GM12891 (cell line): ENCODE measurements at regions not wholly inside any gene's neighbourhood (a gene's known extent, or its start where the extent isn't known, plus 50 kb on each side); places are given as distances from the start of the nearest gene placed in this dataset.

Experiments used
- DNase-seq: peaks from one replicate; pipeline ENCODE4 v3.0.0; 2011; ENCODE audit warnings: low spot score; ENCODE audit not compliant: insufficient read length
- FAIRE-seq: peaks from 2 replicates; lab custom pipeline; 2011; peaks lifted over from hg19 to GRCh38; lab: Jason Lieb, UNC
- PAX5 ChIP-seq: IDR thresholded peaks from 2 replicates; pipeline ENCODE4 v1.6.1; 2011; ENCODE audit warnings: low read length, moderate library complexity, mild to moderate bottlenecking; ENCODE audit not compliant: insufficient read depth, severe bottlenecking
- POLR2A ChIP-seq: IDR thresholded peaks from 2 replicates; pipeline ENCODE4 v1.6.1; 2011; ENCODE audit warnings: low read depth, low read length, control low read depth
- POLR2AphosphoS5 ChIP-seq: IDR thresholded peaks from 2 replicates; pipeline ENCODE4 v1.6.1; 2011; ENCODE audit warnings: low read depth, low read length, control low read depth
- POU2F2 ChIP-seq: IDR thresholded peaks from 2 replicates; pipeline ENCODE4 v1.6.1; 2011; ENCODE audit warnings: low read depth, mild to moderate bottlenecking, control low read depth, low read length, moderate library complexity
- SPI1 ChIP-seq: IDR thresholded peaks from 2 replicates; pipeline ENCODE4 v1.6.1; 2011; ENCODE audit warnings: low read depth, low read length, control low read depth
- TAF1 ChIP-seq: IDR thresholded peaks from 2 replicates; pipeline ENCODE4 v1.6.1; 2011; ENCODE audit warnings: low read depth, low read length, control low read depth

- FAIRE-seq (no peak), DNase-seq (no peak)
- TF ChIP-seq TAF1: no peak
- TF ChIP-seq PAX5: no peak
- TF ChIP-seq SPI1: no peak
- TF ChIP-seq POU2F2: no peak
- no peak for TF ChIP-seq POLR2AphosphoS5
- no peak for TF ChIP-seq POLR2A
These were observed 61.6 kb upstream of the MAP1B start for GRCh38 chr5:72045692-72046091.

DNA sequence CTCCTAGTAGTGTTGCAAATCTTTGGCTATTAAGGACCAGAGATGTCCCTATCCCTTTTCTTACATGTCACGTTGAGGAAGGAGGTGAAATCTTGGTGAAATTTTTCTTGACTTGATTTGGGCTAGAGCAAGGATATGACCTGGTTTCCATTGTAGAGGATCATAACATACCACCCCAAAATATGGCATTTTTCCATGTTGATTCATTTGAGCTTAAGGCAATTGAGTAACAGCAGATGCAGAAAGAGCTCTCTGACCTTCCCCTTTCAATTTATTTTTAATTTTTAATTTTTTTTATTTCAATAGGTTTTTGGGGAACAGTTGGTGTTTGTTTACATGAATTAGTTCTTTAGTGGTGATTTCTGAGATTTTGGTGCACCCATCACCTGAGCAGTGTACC lies 61.2 kb upstream of the MAP1B start:
- FAIRE-seq: no peak
- TF ChIP-seq POLR2A (no peak), POU2F2 (no peak), POLR2AphosphoS5 (no peak), PAX5 (no peak), TAF1 (no peak), SPI1 (no peak)
- DNase-seq: no peak

DNA sequence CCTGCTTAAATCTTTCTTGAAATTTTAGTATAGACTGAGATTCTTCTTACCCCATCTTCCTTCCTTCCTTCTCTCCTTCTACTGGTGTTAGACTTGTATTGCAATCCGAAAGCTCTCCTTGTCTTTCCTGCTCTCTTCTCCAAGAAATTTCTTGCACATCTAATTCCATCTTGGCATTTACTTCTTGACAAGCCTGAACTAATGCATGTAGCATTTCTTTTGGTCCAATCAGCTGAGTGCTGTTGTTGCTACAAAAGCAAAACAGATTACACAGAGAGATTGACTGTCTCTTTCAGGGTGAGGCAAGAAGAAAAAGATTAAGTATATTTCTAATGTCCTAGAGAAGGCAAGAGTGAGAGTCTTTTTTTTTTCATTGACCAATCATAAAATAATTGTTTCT lies 51.6 kb upstream of the MAP1B start:
- no peak for FAIRE-seq
- TF ChIP-seq SPI1 (no peak), TAF1 (no peak), POU2F2 (no peak)
- DNase-seq: no peak
